GM10248 (cell line): ENCODE measurements at regions not wholly inside any gene's neighbourhood (a gene's known extent, or its start where the extent isn't known, plus 50 kb on each side); places are given as distances from the start of the nearest gene placed in this dataset.
"Not testable (repeated sequence)": the region's sequence is repeated elsewhere in the genome, so short reads cannot be mapped to it uniquely, and the experiment has no call there.

Experiments used
- CTCF ChIA-PET: fragments of 300-600 bp; sonication (Branson Sonifier 250); formaldehyde crosslinking; extraction: SDS; loops from one replicate; lab custom pipeline; 2021; ENCODE audit warnings: antibody characterized with exemption; lab: Yijun Ruan, JAX
- POLR2A ChIA-PET: fragments of 350-650 bp; sonication (Branson Sonifier 250); formaldehyde crosslinking; extraction: SDS; loops from one replicate; lab custom pipeline; 2020; ENCODE audit warnings: antibody characterized with exemption; lab: Yijun Ruan, JAX
- DNase-seq: peaks from one replicate; pipeline ENCODE4 v3.0.0; 2012; ENCODE audit errors: extremely low spot score
- CTCF ChIP-seq: IDR thresholded peaks from 2 replicates; pipeline ENCODE4 v1.5.1; 2012; ENCODE audit warnings: mild to moderate bottlenecking, low read depth; ENCODE audit errors: extremely low read depth, missing control alignments, control extremely low read depth

- TF ChIP-seq CTCF = no peak
- ChIA-PET CTCF (interaction anchor here (0.7 kb wide), 1 partner anchor 11 kb away, joined by 3 read pairs; no protein-coding TSS in a partner anchor), POLR2A (no interaction called here)
- DNase-seq = no peak
Observed at GRCh38 chr17:70437656-70438055, 268.3 kb downstream of the KCNJ2 start.

GRCh38 chr17:70446446-70446845, 277.1 kb downstream of the KCNJ2 start:
- ChIA-PET POLR2A (no interaction called here), CTCF (no interaction called here)
- no peak for DNase-seq
- TF ChIP-seq CTCF = no peak

- CTCF ChIA-PET = interaction anchor here (0.8 kb wide), 1 partner anchor 19 kb away, joined by 3 read pairs; no protein-coding TSS in a partner anchor
- no peak for TF ChIP-seq CTCF
- POLR2A ChIA-PET = no interaction called here
- DNase-seq = no peak
Observed at GRCh38 chr17:70447588-70447987, 278.3 kb downstream of the KCNJ2 start.

GRCh38 chr17:70453075-70453474, 283.7 kb downstream of the KCNJ2 start:
- CTCF ChIA-PET, POLR2A ChIA-PET, DNase-seq: not testable (repeated sequence)

GRCh38 chr17:70454377-70454776, 285.0 kb downstream of the KCNJ2 start:
- no peak for TF ChIP-seq CTCF
- ChIA-PET POLR2A (no interaction called here), CTCF (interaction anchor here (1.5 kb wide), 1 partner anchor 12 kb away, joined by 3 read pairs; no protein-coding TSS in a partner anchor)
- DNase-seq = no peak

GRCh38 chr17:70454908-70455307, 285.6 kb downstream of the KCNJ2 start:
- ChIA-PET POLR2A (no interaction called here), CTCF (interaction anchor here (1.1 to 1.5 kb wide), 2 partner anchors 11 to 14 kb away, joined by 3 read pairs; no protein-coding TSS in a partner anchor)
- DNase-seq = no peak
- TF ChIP-seq CTCF = no peak

GRCh38 chr17:70464995-70465394, 295.7 kb downstream of the KCNJ2 start:
- DNase-seq = no peak
- ChIA-PET POLR2A (no interaction called here), CTCF (no interaction called here)
- no peak for TF ChIP-seq CTCF
